ENCODE measurements at regions not wholly inside any gene's neighbourhood (a gene's known extent, or its start where the extent isn't known, plus 50 kb on each side); places are given as distances from the start of the nearest gene placed in this dataset.

- Histone ChIP-seq H3K4me3 (no peak overlapping the region), H3K36me3 (no peaks in the 10 kb centered on the region), H3K9me3 (no peaks in the 10 kb centered on the region), H3K27ac (no peak overlapping the region), H3K4me1 (no peaks in the 10 kb centered on the region), H3K27me3 (no peaks in the 10 kb centered on the region)
- WGBS, 2 donors = 76 to 81% methylated on average over 4 of the region's 4 CpGs
- intact Hi-C loops (cut with DNase I) = no loop called here
- TF ChIP-seq CTCF (IDR thresholded peaks at IDR 0.05) (no peak), POLR2A (IDR thresholded peaks at IDR 0.05) (no peak)
- DNase-seq = no peak
Observed at GRCh38 chr1:82549841-82550240, 749.1 kb downstream of the ADGRL2 start.

- intact Hi-C loops (cut with DNase I) = no loop called here
- no peaks in the 10 kb centered on the region for H3K9me3 ChIP-seq
- no peaks in the 10 kb centered on the region for H3K4me1 ChIP-seq
- TF ChIP-seq CTCF (IDR thresholded peaks at IDR 0.05) (no peak), POLR2A (IDR thresholded peaks at IDR 0.05) (no peak)
- no peaks in the 10 kb centered on the region for H3K27me3 ChIP-seq
- no peak overlapping the region for H3K4me3 ChIP-seq
- no peaks in the 10 kb centered on the region for H3K36me3 ChIP-seq
- H3K27ac ChIP-seq = no peak overlapping the region
- no peak for DNase-seq
Observed at GRCh38 chr1:82542766-82543165, 742.0 kb downstream of the ADGRL2 start.

DNA sequence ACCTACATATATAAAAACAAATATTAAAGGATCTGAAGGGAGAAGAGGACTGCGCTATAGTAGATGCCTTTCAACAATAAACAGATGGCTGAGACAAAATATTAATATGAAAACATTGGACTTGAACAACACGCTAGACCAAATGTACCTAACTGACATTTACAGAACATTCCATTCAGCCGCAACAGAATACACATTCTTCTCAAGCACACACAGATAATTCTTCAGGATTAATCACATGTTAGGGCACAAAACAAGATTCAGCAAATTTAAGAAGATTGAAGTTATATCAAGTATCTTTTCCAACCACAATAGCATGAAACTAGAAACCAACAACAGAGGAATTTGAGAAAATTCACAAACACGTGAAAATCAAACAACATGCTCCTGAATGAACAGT lies 741.4 kb downstream of the ADGRL2 start:
- intact Hi-C loops (cut with DNase I) = no loop called here
- no peaks in the 10 kb centered on the region for H3K4me1 ChIP-seq
- 82 to 90% methylated on average over 4 of the region's 4 CpGs for WGBS, 2 donors

GRCh38 chr1:82540006-82540405 lies 739.3 kb downstream of the ADGRL2 start:
- Histone ChIP-seq H3K4me3 (no peak overlapping the region), H3K9me3 (no peaks in the 10 kb centered on the region), H3K36me3 (no peaks in the 10 kb centered on the region), H3K27me3 (no peaks in the 10 kb centered on the region), H3K27ac (no peak overlapping the region), H3K4me1 (no peaks in the 10 kb centered on the region)
- DNase-seq = no peak
- 71% methylated on average over 2 of the region's 2 CpGs for WGBS, 2 donors
- intact Hi-C loops (cut with DNase I) = no loop called here
- TF ChIP-seq CTCF (IDR thresholded peaks at IDR 0.05) = no peak

More for the DNA sequence above, 741.4 kb downstream of the ADGRL2 start:
- no peaks in the 10 kb centered on the region for H3K27me3 ChIP-seq
- H3K4me3 ChIP-seq = no peak overlapping the region
- H3K36me3 ChIP-seq = no peaks in the 10 kb centered on the region
- no peaks in the 10 kb centered on the region for H3K9me3 ChIP-seq
- no peak for DNase-seq
- TF ChIP-seq CTCF (IDR thresholded peaks at IDR 0.05) (no peak), POLR2A (IDR thresholded peaks at IDR 0.05) (no peak)
- no peak overlapping the region for H3K27ac ChIP-seq

GRCh38 chr1:82538876-82539275 lies 738.1 kb downstream of the ADGRL2 start:
- intact Hi-C loops (cut with DNase I) = no loop called here
- TF ChIP-seq CTCF (IDR thresholded peaks at IDR 0.05) (no peak), POLR2A (IDR thresholded peaks at IDR 0.05) (no peak)
- Histone ChIP-seq H3K9me3 (no peaks in the 10 kb centered on the region), H3K4me3 (no peak overlapping the region), H3K4me1 (no peaks in the 10 kb centered on the region), H3K27ac (no peak overlapping the region), H3K27me3 (no peaks in the 10 kb centered on the region), H3K36me3 (no peaks in the 10 kb centered on the region)
- DNase-seq = no peak
